ENCODE measurements at regions not wholly inside any gene's neighbourhood (a gene's known extent, or its start where the extent isn't known, plus 50 kb on each side); places are given as distances from the start of the nearest gene placed in this dataset.

DNA sequence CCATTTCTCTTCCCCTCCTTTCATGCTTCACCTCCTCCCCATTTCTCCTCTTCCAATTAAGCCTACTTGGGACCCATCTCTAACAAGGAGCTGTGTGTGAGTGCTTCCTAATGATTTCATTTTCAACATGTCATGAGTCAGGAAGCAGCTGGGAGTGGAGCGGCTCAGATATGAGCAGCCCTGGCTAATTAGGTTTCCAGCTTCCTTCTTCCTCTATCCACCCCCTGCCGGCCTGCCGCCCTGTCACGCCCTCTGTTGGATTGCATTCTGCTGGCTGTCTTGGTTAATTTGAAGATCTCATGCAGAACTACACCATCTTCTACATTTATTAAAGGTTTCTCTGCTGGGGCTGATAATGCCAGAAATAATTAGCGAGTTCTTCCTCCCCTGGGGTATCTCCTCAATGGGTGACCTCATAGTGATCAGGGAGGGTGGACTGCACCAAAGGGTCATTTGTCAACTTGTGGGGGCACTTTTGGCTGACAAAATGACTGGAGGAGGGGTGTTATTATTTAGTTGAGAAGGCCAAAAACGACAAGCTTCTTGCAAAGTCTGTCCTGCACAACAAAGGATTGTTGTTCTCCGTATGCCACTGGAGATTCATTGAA, 300.9 kb upstream of the SRRM4 start:
- TF ChIP-seq, protein P1, sequence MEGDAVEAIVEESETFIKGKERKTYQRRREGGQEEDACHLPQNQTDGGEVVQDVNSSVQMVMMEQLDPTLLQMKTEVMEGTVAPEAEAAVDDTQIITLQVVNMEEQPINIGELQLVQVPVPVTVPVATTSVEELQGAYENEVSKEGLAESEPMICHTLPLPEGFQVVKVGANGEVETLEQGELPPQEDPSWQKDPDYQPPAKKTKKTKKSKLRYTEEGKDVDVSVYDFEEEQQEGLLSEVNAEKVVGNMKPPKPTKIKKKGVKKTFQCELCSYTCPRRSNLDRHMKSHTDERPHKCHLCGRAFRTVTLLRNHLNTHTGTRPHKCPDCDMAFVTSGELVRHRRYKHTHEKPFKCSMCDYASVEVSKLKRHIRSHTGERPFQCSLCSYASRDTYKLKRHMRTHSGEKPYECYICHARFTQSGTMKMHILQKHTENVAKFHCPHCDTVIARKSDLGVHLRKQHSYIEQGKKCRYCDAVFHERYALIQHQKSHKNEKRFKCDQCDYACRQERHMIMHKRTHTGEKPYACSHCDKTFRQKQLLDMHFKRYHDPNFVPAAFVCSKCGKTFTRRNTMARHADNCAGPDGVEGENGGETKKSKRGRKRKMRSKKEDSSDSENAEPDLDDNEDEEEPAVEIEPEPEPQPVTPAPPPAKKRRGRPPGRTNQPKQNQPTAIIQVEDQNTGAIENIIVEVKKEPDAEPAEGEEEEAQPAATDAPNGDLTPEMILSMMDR (IDR thresholded peaks at IDR 0.05), result no peak
- no peak for TF ChIP-seq POLR2A (IDR thresholded peaks at IDR 0.05)
